RWPE1 (cell line): ENCODE measurements at regions not wholly inside any gene's neighbourhood (a gene's known extent, or its start where the extent isn't known, plus 50 kb on each side); places are given as distances from the start of the nearest gene placed in this dataset.

ENCODE experiments used
- CTCF ChIA-PET: fragments of 350-600 bp; sonication (Branson Sonifier 250); formaldehyde crosslinking; extraction: SDS; loops from one replicate; lab custom pipeline; 2021; lab: Yijun Ruan, JAX
- POLR2A ChIA-PET: fragments of 400-600 bp; formaldehyde crosslinking; extraction: SDS; loops from one replicate; lab custom pipeline; 2020; ENCODE audit warnings: antibody characterized with exemption; ENCODE audit not compliant: low non-redundant PET; lab: Yijun Ruan, JAX
- DNase-seq: peaks from one replicate; pipeline ENCODE4 v3.0.0; 2012; ENCODE audit warnings: low spot score
- H3K27ac ChIP-seq: fragments of 450-650 bp; 2 replicates; pipeline ENCODE4 v1.5.1; 2017
- TF ChIP-seq, protein P1 (sequence below): fragments of 450-650 bp; conservative IDR thresholded peaks from 2 replicates; pipeline ENCODE4 v1.5.1; 2017; ENCODE audit warnings: low read depth, mild to moderate bottlenecking

DNA sequence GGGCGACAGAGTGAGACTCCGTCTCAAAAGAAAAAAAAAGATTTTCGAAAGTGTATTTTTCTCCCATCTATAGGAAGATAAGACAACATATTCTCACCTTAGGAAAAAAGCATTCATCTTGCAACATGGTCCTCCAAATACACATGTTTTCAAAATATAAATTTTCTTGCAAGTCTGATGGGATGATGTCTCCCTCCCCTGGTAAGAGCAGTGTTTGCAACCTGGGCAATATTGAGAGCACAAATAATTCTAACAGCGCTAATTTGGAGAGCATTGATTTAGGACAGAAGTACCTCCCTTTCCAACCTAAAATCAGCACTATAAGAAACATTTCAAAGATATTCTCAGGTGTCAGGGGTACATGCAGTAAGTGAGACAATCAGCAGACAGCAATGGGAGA is 61.0 kb upstream of the SHISA2 start:
- ChIA-PET CTCF (interaction anchor here (0.6 kb wide), 1 partner anchor 411 kb away, joined by 7 read pairs; no protein-coding TSS in a partner anchor), POLR2A (no interaction called here)
- peak; percentile 8 for DNase-seq
- H3K27ac ChIP-seq: no peak overlapping the region
- TF ChIP-seq, protein P1, sequence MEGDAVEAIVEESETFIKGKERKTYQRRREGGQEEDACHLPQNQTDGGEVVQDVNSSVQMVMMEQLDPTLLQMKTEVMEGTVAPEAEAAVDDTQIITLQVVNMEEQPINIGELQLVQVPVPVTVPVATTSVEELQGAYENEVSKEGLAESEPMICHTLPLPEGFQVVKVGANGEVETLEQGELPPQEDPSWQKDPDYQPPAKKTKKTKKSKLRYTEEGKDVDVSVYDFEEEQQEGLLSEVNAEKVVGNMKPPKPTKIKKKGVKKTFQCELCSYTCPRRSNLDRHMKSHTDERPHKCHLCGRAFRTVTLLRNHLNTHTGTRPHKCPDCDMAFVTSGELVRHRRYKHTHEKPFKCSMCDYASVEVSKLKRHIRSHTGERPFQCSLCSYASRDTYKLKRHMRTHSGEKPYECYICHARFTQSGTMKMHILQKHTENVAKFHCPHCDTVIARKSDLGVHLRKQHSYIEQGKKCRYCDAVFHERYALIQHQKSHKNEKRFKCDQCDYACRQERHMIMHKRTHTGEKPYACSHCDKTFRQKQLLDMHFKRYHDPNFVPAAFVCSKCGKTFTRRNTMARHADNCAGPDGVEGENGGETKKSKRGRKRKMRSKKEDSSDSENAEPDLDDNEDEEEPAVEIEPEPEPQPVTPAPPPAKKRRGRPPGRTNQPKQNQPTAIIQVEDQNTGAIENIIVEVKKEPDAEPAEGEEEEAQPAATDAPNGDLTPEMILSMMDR: 0 out of 2 replicates have a peak, but pooled peaks have one; percentile 13

DNA sequence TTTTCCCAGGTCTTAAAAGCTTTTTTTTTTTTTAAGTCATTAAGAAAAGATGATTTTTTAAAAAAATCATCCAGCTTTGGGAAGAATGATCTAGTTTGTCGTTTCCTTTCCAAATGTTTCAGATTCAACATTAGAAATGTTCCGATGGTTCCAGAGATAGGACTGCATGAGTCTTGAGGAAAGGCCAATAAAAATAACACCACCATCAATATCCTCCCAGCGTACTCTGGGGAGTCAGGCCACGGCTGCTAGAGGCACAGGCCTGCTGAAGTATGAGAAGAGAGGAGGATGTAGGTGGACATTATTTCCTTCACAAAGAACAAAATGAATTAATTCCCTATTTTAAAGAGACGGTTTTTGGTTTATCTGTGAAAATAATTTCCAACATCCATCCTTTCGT is 60.0 kb upstream of the SHISA2 start:
- no peak overlapping the region for H3K27ac ChIP-seq
- CTCF ChIA-PET: interaction anchor here (0.5 to 0.6 kb wide), 2 partner anchors 37 to 990 kb away, joined by 3 read pairs; no protein-coding TSS in a partner anchor
- TF ChIP-seq, protein P1: no peak
- POLR2A ChIA-PET: no interaction called here
- DNase-seq: no peak
